Keratinocyte (primary cell): ENCODE measurements at regions not wholly inside any gene's neighbourhood (a gene's known extent, or its start where the extent isn't known, plus 50 kb on each side); places are given as distances from the start of the nearest gene placed in this dataset.

Source experiments
- DNase-seq: peaks from one replicate; pipeline ENCODE4 v3.0.0-alpha.2; 2011; ENCODE audit warnings: low read depth, missing footprints, low spot score
- FAIRE-seq: peaks from 2 replicates; lab custom pipeline; 2011; peaks lifted over from hg19 to GRCh38; lab: Jason Lieb, UNC
- H2AFZ ChIP-seq: 2 replicates; pipeline ENCODE4 v1.6.0; 2012; ENCODE audit warnings: low read length, control low read depth, inconsistent platforms; ENCODE audit not compliant: control insufficient read depth
- H3K27ac ChIP-seq: 2 replicates; pipeline ENCODE4 v1.5.1; 2011; ENCODE audit warnings: low read length; ENCODE audit not compliant: control insufficient read depth, insufficient read depth
- H3K27me3 ChIP-seq: 3 replicates; pipeline ENCODE4 v1.6.0; 2011; ENCODE audit warnings: low read length; ENCODE audit not compliant: control insufficient read depth, insufficient read depth; ENCODE audit errors: extremely low read depth
- H3K36me3 ChIP-seq, 2 experiments: 2 replicates in 1 of 2; 3 replicates in 1 of 2; pipeline ENCODE4 v1.5.1; 2011; ENCODE audit warnings: low read length in 2 of 2, mild to moderate bottlenecking in 1 of 2; ENCODE audit not compliant: control insufficient read depth in 2 of 2, insufficient read depth in 2 of 2; ENCODE audit errors: extremely low read depth in 1 of 2
- H3K4me1 ChIP-seq: 3 replicates; pipeline ENCODE4 v1.5.1; 2011; ENCODE audit warnings: low read length; ENCODE audit not compliant: control insufficient read depth, insufficient read depth; ENCODE audit errors: extremely low read depth
- H3K4me2 ChIP-seq: 3 replicates; pipeline ENCODE4 v1.6.0; 2011; ENCODE audit warnings: low read depth, low read length; ENCODE audit not compliant: control insufficient read depth, insufficient read depth; ENCODE audit errors: extremely low read depth
- H3K4me3 ChIP-seq, 3 experiments: fragments of 200-600 bp in 1 of 3; sonication (generic) in 1 of 3; 2 replicates in 2 of 3; 3 replicates in 1 of 3; pipeline ENCODE4 v1.5.1; 2011 to 2016; ENCODE audit warnings: low read length in 3 of 3, mild to moderate bottlenecking in 3 of 3, control low read depth in 2 of 3, inconsistent platforms in 1 of 3, low read depth in 1 of 3, mixed read lengths in 1 of 3, mixed run types in 1 of 3, moderate library complexity in 1 of 3; ENCODE audit not compliant: control insufficient read depth in 2 of 3, insufficient read depth in 2 of 3; ENCODE audit errors: extremely low read depth in 1 of 3
- H3K79me2 ChIP-seq: 2 replicates; pipeline ENCODE4 v1.6.0; 2012; ENCODE audit warnings: low read length; ENCODE audit not compliant: control insufficient read depth, insufficient read depth
- H3K9ac ChIP-seq: 3 replicates; pipeline ENCODE4 v1.6.0; 2011; ENCODE audit warnings: low read length; ENCODE audit not compliant: control insufficient read depth, insufficient read depth; ENCODE audit errors: extremely low read depth
- H3K9me1 ChIP-seq: 3 replicates; pipeline ENCODE4 v1.6.0; 2011; ENCODE audit warnings: low read length; ENCODE audit not compliant: control insufficient read depth, insufficient read depth; ENCODE audit errors: extremely low read depth
- H3K9me3 ChIP-seq: 2 replicates; pipeline ENCODE4 v1.5.1; 2012; ENCODE audit warnings: low read depth, low read length; ENCODE audit not compliant: control insufficient read depth
- H4K20me1 ChIP-seq: 3 replicates; pipeline ENCODE4 v1.6.0; 2011; ENCODE audit warnings: low read length; ENCODE audit not compliant: control insufficient read depth, insufficient read depth; ENCODE audit errors: extremely low read depth
- CTCF ChIP-seq, 3 experiments: IDR thresholded peaks in 1 of 3; conservative IDR thresholded peaks in 1 of 3; optimal IDR thresholded peaks in 1 of 3; 2 replicates in 2 of 3; 3 replicates in 1 of 3; pipeline versions ENCODE3 to v1.5.1; 2011; ENCODE audit warnings: low read length in 3 of 3, mild to moderate bottlenecking in 3 of 3, moderate library complexity in 2 of 3, control low read depth in 1 of 3, inconsistent platforms in 1 of 3; ENCODE audit not compliant: insufficient read depth in 2 of 3; ENCODE audit errors: extremely low read depth in 1 of 3
- EZH2 ChIP-seq: IDR thresholded peaks from one replicate; pipeline ENCODE4 v1.6.1; 2012; ENCODE audit warnings: inconsistent platforms, mild to moderate bottlenecking, low read length, moderate library complexity
- dilution Hi-C: fragments of 300-500 bp; cut with MboI; formaldehyde crosslinking; loops from one replicate; pipeline ENCODE4 v1.7.0; 2020; ENCODE audit warnings: low sequenced_read_pairs; ENCODE audit not compliant: extremely low pct_ligation_motif_present

- FAIRE-seq, result no peak
- no peak overlapping the region for H3K4me3 ChIP-seq
- no peaks in the 10 kb centered on the region for H3K79me2 ChIP-seq
- TF ChIP-seq EZH2, result no peak
- no peak for TF ChIP-seq CTCF (optimal IDR thresholded peaks at IDR 0.05 in 1 of 3, IDR thresholded peaks at IDR 0.05 in 1 of 3, conservative IDR thresholded peaks at IDR 0.05 in 1 of 3; ENCODE audit: extremely low read depth in 1 of 3, insufficient read depth in 2 of 3, low read length in 3 of 3)
- no peak overlapping the region for H3K9ac ChIP-seq
- no peaks in the 10 kb centered on the region for H3K27me3 ChIP-seq
- H3K4me1 ChIP-seq, result no peaks in the 10 kb centered on the region
- dilution Hi-C loops, result no loop called here
- H3K4me2 ChIP-seq, result no peak overlapping the region
- H3K36me3 ChIP-seq, result no peaks in the 10 kb centered on the region
- H2AFZ ChIP-seq, result no peak overlapping the region
- no peak overlapping the region for H3K27ac ChIP-seq
- H4K20me1 ChIP-seq, result no peaks in the 10 kb centered on the region
- H3K9me1 ChIP-seq, result no peaks in the 10 kb centered on the region
- no peak for DNase-seq
- H3K9me3 ChIP-seq, result no peaks in the 10 kb centered on the region
These were observed 652.5 kb downstream of the KCNJ3 start for GRCh38 chr2:155350783-155351580.

GRCh38 chr2:155332016-155332415, 633.5 kb downstream of the KCNJ3 start:
- Histone ChIP-seq H4K20me1 (no peaks in the 10 kb centered on the region), H2AFZ (no peak overlapping the region), H3K27ac (no peak overlapping the region), H3K4me2 (no peak overlapping the region), H3K4me3 (no peak overlapping the region), H3K9me3 (no peaks in the 10 kb centered on the region), H3K27me3 (no peaks in the 10 kb centered on the region), H3K79me2 (no peaks in the 10 kb centered on the region), H3K36me3 (no peaks in the 10 kb centered on the region), H3K9me1 (no peaks in the 10 kb centered on the region), H3K9ac (no peak overlapping the region), H3K4me1 (no peaks in the 10 kb centered on the region)
- no peak for DNase-seq
- TF ChIP-seq CTCF (optimal IDR thresholded peaks at IDR 0.05 in 1 of 3, IDR thresholded peaks at IDR 0.05 in 1 of 3, conservative IDR thresholded peaks at IDR 0.05 in 1 of 3; ENCODE audit: extremely low read depth in 1 of 3, insufficient read depth in 2 of 3, low read length in 3 of 3) (no peak), EZH2 (no peak)
- no peak for FAIRE-seq
- dilution Hi-C loops, result no loop called here
